ENCODE measurements at regions not wholly inside any gene's neighbourhood (a gene's known extent, or its start where the extent isn't known, plus 50 kb on each side); places are given as distances from the start of the nearest gene placed in this dataset.

GRCh38 chr19:28966737-28967399 lies 246.1 kb downstream of the UQCRFS1 start:
- H3K4me3 ChIP-seq (ENCODE audit: low read depth, low read length), result no peak overlapping the region
- DNase-seq (ENCODE audit: low read depth), result no peak
- TF ChIP-seq CTCF (IDR thresholded peaks at IDR 0.05; ENCODE audit: low read depth, low read length, missing control alignments), result no peak

GRCh38 chr19:28964500-28964899 lies 248.5 kb downstream of the UQCRFS1 start:
- no peak overlapping the region for H3K4me3 ChIP-seq (ENCODE audit: low read depth, low read length)
- TF ChIP-seq CTCF (IDR thresholded peaks at IDR 0.05; ENCODE audit: low read depth, low read length, missing control alignments), result no peak
- DNase-seq (ENCODE audit: low read depth), result no peak

GRCh38 chr19:28963486-28964250 lies 249.3 kb downstream of the UQCRFS1 start:
- no peak for TF ChIP-seq CTCF (IDR thresholded peaks at IDR 0.05; ENCODE audit: low read depth, low read length, missing control alignments)
- no peak for DNase-seq (ENCODE audit: low read depth)
- no peak overlapping the region for H3K4me3 ChIP-seq (ENCODE audit: low read depth, low read length)

GRCh38 chr19:28961772-28962500 lies 251.0 kb downstream of the UQCRFS1 start:
- no peak for TF ChIP-seq CTCF (IDR thresholded peaks at IDR 0.05; ENCODE audit: low read depth, low read length, missing control alignments)
- no peak overlapping the region for H3K4me3 ChIP-seq (ENCODE audit: low read depth, low read length)
- DNase-seq (ENCODE audit: low read depth), result no peak

GRCh38 chr19:28960986-28961705 lies 251.8 kb downstream of the UQCRFS1 start:
- no peak for TF ChIP-seq CTCF (IDR thresholded peaks at IDR 0.05; ENCODE audit: low read depth, low read length, missing control alignments)
- no peak overlapping the region for H3K4me3 ChIP-seq (ENCODE audit: low read depth, low read length)
- no peak for DNase-seq (ENCODE audit: low read depth)

GRCh38 chr19:28960586-28960985 lies 252.4 kb downstream of the UQCRFS1 start:
- TF ChIP-seq CTCF (IDR thresholded peaks at IDR 0.05; ENCODE audit: low read depth, low read length, missing control alignments), result no peak
- H3K4me3 ChIP-seq (ENCODE audit: low read depth, low read length), result no peak overlapping the region
- no peak for DNase-seq (ENCODE audit: low read depth)
